ENCODE measurements at regions not wholly inside any gene's neighbourhood (a gene's known extent, or its start where the extent isn't known, plus 50 kb on each side); places are given as distances from the start of the nearest gene placed in this dataset.

DNA sequence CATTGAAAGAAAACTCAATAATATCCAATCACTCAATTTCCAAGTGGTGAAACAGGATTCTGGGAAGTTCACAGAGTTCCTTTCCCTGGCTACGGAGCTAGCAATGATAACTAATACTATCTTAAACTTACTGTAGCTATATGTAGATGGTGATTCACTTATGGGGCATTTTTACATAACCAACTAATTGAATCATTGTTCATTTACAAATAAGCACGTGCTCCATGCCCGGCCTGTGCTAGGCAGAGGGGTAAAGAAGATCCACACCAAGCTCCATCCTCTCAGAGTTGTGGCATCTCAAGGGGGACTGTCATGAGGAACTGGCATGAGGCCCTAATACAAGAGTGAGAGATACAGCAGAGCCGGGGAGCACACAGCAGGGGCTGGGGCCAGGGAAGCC, 176.3 kb downstream of the ANKRD30B start:
- DNase-seq (ENCODE audit: low spot score), result no peak
- H3K36me3 Mint-ChIP-seq (ENCODE audit: low read depth, unreplicated experiment), result peaks cover 27% of the 10 kb centered on the region
- H3K9me3 Mint-ChIP-seq (ENCODE audit: unreplicated experiment), result peaks cover 22% of the 10 kb centered on the region
- no peak overlapping the region for H3K4me3 Mint-ChIP-seq (ENCODE audit: unreplicated experiment)
- H3K27ac Mint-ChIP-seq (ENCODE audit: unreplicated experiment), result no peak overlapping the region
- TF ChIP-seq, protein P1, sequence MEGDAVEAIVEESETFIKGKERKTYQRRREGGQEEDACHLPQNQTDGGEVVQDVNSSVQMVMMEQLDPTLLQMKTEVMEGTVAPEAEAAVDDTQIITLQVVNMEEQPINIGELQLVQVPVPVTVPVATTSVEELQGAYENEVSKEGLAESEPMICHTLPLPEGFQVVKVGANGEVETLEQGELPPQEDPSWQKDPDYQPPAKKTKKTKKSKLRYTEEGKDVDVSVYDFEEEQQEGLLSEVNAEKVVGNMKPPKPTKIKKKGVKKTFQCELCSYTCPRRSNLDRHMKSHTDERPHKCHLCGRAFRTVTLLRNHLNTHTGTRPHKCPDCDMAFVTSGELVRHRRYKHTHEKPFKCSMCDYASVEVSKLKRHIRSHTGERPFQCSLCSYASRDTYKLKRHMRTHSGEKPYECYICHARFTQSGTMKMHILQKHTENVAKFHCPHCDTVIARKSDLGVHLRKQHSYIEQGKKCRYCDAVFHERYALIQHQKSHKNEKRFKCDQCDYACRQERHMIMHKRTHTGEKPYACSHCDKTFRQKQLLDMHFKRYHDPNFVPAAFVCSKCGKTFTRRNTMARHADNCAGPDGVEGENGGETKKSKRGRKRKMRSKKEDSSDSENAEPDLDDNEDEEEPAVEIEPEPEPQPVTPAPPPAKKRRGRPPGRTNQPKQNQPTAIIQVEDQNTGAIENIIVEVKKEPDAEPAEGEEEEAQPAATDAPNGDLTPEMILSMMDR (IDR thresholded peaks at IDR 0.05; ENCODE audit: unreplicated experiment), result no peak
- peaks cover 12% of the 10 kb centered on the region for H3K27me3 Mint-ChIP-seq (ENCODE audit: unreplicated experiment)
- peaks cover 7% of the 10 kb centered on the region for H3K4me1 Mint-ChIP-seq (ENCODE audit: unreplicated experiment)

DNA sequence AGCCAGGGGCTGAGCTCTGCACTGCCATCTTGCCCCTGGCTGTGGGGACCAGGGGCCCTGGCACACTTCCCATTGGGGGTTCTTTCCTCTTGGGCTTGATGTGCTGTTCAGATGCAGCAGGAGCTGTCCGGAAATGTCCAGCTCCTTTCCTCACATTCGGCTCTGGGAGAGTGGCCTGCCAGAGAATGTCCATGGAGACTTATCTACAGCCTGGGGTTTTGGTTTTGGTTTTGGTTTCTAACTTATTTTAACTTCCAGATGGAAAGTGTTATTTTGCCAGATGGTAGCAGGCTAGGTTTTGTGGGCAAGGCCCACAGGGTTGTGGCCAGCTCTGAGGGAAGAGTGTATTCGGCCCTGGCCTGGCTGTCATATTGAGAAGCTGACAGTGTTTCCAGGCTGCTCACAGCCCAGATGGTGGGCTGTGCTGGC, 177.3 kb downstream of the ANKRD30B start:
- peaks cover 26% of the 10 kb centered on the region for H3K9me3 Mint-ChIP-seq (ENCODE audit: unreplicated experiment)
- H3K27me3 Mint-ChIP-seq (ENCODE audit: unreplicated experiment), result peaks cover 11% of the 10 kb centered on the region
- no peak overlapping the region for H3K27ac Mint-ChIP-seq (ENCODE audit: unreplicated experiment)
- peaks cover 34% of the 10 kb centered on the region for H3K36me3 Mint-ChIP-seq (ENCODE audit: low read depth, unreplicated experiment)
- peaks cover 7% of the 10 kb centered on the region for H3K4me1 Mint-ChIP-seq (ENCODE audit: unreplicated experiment)
- H3K4me3 Mint-ChIP-seq (ENCODE audit: unreplicated experiment), result no peak overlapping the region
- no peak for DNase-seq (ENCODE audit: low spot score)
- TF ChIP-seq, protein P1 (IDR thresholded peaks at IDR 0.05; ENCODE audit: unreplicated experiment), result no peak

DNA sequence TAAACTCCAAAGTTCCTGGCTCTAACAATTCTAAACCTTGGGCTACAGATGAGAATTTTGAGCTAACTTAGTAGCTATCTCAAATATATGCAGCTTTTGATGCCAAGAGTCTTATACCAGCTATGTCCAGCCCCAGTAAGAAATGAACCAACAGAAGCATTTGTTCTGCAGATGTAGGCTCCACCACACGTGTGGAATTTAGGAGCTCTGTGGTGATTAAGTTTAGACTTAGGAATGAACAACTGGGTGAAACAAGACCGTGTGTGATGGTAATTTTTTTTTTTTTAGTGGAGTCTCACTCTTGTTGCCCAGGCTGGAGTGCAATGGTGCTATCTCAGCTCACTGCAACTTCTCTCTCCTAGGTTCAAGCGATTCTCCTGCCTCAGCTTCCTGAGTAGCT, 179.7 kb downstream of the ANKRD30B start:
- DNase-seq (ENCODE audit: low spot score), result no peak
- peaks cover 24% of the 10 kb centered on the region for H3K36me3 Mint-ChIP-seq (ENCODE audit: low read depth, unreplicated experiment)
- no peak overlapping the region for H3K27ac Mint-ChIP-seq (ENCODE audit: unreplicated experiment)
- peaks cover 24% of the 10 kb centered on the region for H3K9me3 Mint-ChIP-seq (ENCODE audit: unreplicated experiment)
- H3K27me3 Mint-ChIP-seq (ENCODE audit: unreplicated experiment), result peaks cover 9% of the 10 kb centered on the region
- TF ChIP-seq, protein P1 (IDR thresholded peaks at IDR 0.05; ENCODE audit: unreplicated experiment), result no peak
- H3K4me3 Mint-ChIP-seq (ENCODE audit: unreplicated experiment), result no peak overlapping the region
- peaks cover under 1% of the 10 kb centered on the region for H3K4me1 Mint-ChIP-seq (ENCODE audit: unreplicated experiment)

DNA sequence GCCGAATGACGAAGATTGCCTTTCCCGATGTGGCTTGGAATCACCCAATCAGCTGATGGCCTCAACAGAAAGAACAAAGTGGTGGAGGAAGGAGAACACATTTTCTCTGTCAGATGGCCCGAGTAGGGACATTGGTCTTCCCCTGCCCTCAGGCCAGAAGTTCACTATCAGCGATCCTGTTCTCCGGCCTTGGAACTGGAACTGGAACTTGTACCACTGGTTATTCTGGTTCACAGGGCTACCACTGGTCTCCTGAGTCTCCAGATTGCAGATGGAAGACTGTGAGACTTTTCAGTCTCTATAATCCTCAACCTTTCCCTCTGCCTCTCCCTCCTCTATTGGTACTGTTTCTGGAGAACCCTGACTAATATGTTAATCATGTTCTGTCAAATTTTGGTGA, 180.4 kb downstream of the ANKRD30B start:
- H3K4me1 Mint-ChIP-seq (ENCODE audit: unreplicated experiment), result no peaks in the 10 kb centered on the region
- TF ChIP-seq, protein P1 (IDR thresholded peaks at IDR 0.05; ENCODE audit: unreplicated experiment), result no peak
- H3K27ac Mint-ChIP-seq (ENCODE audit: unreplicated experiment), result no peak overlapping the region
- H3K36me3 Mint-ChIP-seq (ENCODE audit: low read depth, unreplicated experiment), result peaks cover 23% of the 10 kb centered on the region
- peaks cover 27% of the 10 kb centered on the region for H3K9me3 Mint-ChIP-seq (ENCODE audit: unreplicated experiment)
- no peak overlapping the region for H3K4me3 Mint-ChIP-seq (ENCODE audit: unreplicated experiment)
- peaks cover 13% of the 10 kb centered on the region for H3K27me3 Mint-ChIP-seq (ENCODE audit: unreplicated experiment)
- no peak for DNase-seq (ENCODE audit: low spot score)

DNA sequence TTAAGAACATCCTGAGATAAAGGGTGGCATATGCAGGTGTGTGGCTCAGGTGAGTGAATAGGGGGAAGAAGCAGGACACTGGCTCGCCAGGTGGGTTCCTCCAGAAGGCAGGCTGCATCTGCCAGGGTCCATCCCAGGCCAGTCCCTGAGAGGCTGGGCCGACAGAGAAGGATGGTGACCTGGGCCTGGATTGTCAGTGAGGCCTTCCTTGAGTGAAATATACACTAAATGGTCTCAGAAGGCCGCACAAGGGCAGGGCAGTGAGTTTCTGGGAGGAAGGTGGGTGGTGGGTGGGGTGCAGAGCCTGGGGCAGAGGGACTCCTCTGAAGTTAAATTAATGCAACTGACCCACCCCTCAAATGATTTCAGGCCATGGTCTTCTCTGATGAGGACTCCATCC, 182.1 kb downstream of the ANKRD30B start:
- Mint-ChIP-seq H3K36me3 (ENCODE audit: low read depth, unreplicated experiment) (peaks cover 20% of the 10 kb centered on the region), H3K9me3 (ENCODE audit: unreplicated experiment) (peaks cover 12% of the 10 kb centered on the region), H3K27me3 (ENCODE audit: unreplicated experiment) (peaks cover 21% of the 10 kb centered on the region), H3K4me1 (ENCODE audit: unreplicated experiment) (no peaks in the 10 kb centered on the region), H3K4me3 (ENCODE audit: unreplicated experiment) (peak overlapping the region; percentile 48), H3K27ac (ENCODE audit: unreplicated experiment) (no peak overlapping the region)
- TF ChIP-seq, protein P1 (IDR thresholded peaks at IDR 0.05; ENCODE audit: unreplicated experiment), result no peak
- DNase-seq (ENCODE audit: low spot score), result no peak

Data from endothelial cell (in vitro differentiated cells).